ENCODE measurements at regions not wholly inside any gene's neighbourhood (a gene's known extent, or its start where the extent isn't known, plus 50 kb on each side); places are given as distances from the start of the nearest gene placed in this dataset.

DNA sequence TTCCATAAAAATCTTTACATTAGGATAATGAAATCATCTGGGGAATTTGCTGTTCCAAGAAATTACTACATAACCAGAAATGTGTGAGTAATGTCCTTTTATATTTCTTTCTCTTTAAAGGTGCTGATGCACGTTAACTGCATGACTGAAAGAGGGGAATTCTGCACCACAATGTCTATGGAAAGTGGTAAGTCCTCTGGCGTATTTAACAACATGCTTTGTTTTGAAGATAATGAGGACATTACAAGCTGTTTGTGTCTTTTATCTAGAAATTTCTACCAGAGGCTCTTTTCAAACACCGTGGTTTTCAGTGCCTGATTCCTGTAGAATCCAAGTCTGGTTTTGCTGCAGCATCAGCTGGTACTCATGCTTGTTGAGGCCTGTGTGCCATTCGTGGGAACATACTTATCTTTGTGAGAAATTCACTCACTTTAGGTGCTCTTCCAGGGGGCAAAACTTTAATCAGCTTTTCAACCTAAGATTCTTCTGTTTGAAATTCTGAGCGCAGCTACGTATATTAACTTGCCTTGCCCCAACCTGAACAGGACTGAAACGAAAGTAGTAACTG is 257.2 kb downstream of the PDHA2 start:
- ChIA-PET CTCF (interaction anchor here (0.7 kb wide), 1 partner anchor 188 kb away, joined by 3 read pairs; no protein-coding TSS in a partner anchor), POLR2A (ENCODE audit: low non-redundant PET) (no interaction called here)
- peak; percentile 29 for DNase-seq (ENCODE audit: low spot score)
- TF ChIP-seq, protein P1, sequence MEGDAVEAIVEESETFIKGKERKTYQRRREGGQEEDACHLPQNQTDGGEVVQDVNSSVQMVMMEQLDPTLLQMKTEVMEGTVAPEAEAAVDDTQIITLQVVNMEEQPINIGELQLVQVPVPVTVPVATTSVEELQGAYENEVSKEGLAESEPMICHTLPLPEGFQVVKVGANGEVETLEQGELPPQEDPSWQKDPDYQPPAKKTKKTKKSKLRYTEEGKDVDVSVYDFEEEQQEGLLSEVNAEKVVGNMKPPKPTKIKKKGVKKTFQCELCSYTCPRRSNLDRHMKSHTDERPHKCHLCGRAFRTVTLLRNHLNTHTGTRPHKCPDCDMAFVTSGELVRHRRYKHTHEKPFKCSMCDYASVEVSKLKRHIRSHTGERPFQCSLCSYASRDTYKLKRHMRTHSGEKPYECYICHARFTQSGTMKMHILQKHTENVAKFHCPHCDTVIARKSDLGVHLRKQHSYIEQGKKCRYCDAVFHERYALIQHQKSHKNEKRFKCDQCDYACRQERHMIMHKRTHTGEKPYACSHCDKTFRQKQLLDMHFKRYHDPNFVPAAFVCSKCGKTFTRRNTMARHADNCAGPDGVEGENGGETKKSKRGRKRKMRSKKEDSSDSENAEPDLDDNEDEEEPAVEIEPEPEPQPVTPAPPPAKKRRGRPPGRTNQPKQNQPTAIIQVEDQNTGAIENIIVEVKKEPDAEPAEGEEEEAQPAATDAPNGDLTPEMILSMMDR (conservative IDR thresholded peaks at IDR 0.05; ENCODE audit: low read depth): no peak
- H3K27ac ChIP-seq: no peak overlapping the region

DNA sequence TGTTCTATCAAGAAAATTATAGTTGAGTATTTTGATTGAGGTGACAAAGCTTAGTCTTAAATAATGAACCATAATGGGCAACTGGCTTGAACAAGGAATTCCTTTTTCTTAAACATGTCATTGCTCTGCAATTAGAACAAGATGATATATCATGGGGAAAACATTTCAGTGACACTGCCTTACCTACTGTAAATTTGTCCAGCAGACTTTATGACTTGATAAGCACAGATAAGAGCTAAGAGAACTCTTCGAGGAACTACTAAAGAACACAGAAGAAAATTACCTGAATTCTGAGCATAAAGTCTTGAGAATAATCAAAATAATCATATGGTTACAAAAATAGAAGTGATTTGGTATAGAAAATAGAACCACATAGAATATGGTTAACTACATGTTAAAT is 257.8 kb downstream of the PDHA2 start:
- H3K27ac ChIP-seq: no peak overlapping the region
- no peak for DNase-seq (ENCODE audit: low spot score)
- ChIA-PET POLR2A (ENCODE audit: low non-redundant PET) (no interaction called here), CTCF (interaction anchor here (0.6 kb wide), 1 partner anchor 808 kb away, joined by 3 read pairs; no protein-coding TSS in a partner anchor)
- TF ChIP-seq, protein P1 (conservative IDR thresholded peaks at IDR 0.05; ENCODE audit: low read depth): no peak

DNA sequence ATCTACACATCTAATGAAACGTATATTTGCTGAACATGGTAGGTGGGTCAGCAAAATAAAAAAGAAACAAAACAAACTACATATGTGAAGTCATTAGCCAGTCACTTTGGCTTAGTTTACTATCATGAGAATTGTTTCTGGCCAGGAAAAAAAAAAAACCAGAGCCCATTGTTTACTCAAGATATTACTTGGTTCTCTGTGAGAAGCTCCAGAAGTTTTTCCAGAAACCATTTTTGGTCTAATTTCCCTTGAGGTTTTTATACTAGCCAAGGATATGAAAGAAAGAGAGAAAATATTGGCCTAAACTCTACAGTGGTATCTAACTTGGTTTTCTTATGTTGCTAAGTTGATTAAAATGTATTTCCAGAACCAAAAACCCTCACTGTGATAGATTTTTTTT is 259.1 kb downstream of the PDHA2 start:
- DNase-seq (ENCODE audit: low spot score): no peak
- TF ChIP-seq, protein P1 (conservative IDR thresholded peaks at IDR 0.05; ENCODE audit: low read depth): no peak
- POLR2A ChIA-PET (ENCODE audit: low non-redundant PET): no interaction called here
- CTCF ChIA-PET: no interaction called here
- no peak overlapping the region for H3K27ac ChIP-seq

DNA sequence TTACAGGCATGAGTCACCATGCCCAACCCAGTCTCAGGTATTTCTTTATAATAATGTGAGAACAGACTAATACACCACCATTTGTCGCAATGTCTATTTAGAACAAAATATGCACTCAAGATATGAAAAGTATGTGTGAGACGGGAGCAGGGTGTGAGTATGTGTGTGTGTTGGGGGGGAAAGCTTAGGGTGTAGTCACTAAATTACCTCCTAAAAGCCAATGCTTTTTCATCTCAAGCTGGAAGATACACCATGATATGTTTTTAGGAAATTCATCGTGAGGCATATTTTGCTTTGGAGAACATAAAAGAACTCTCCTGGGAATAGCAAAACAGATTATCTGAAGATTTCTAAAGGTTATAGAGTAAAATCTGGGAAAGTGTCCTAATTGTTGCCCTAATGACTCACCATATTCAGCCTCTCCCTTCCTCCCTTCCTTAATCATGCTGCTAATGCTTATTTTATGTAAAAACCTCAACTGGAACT is 262.7 kb downstream of the PDHA2 start:
- H3K27ac ChIP-seq: peak overlapping the region; percentile 72
- TF ChIP-seq, protein P1 (conservative IDR thresholded peaks at IDR 0.05; ENCODE audit: low read depth): no peak
- peak; percentile 43 for DNase-seq (ENCODE audit: low spot score)
- CTCF ChIA-PET: no interaction called here
- POLR2A ChIA-PET (ENCODE audit: low non-redundant PET): no interaction called here

DNA sequence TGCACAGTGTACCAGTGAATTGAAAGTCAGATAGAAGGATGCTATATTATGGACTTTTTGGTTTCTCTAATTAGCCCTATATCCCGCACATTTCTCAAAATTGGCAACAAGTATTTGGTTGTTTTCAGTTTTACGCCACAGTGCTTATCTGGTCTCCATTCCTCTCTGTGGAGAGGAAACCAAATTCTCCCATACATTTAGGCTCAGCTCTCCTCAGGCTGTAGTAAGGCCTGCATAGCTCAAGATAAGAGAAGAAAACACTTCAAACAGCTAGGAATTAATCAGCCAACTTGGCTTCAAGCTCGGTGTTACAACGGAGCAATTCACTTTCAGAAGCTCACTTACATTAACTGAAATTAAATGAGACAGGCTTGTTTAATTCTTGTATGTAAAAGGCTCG is 263.2 kb downstream of the PDHA2 start:
- DNase-seq (ENCODE audit: low spot score): no peak
- H3K27ac ChIP-seq: no peak overlapping the region
- ChIA-PET CTCF (no interaction called here), POLR2A (ENCODE audit: low non-redundant PET) (no interaction called here)
- TF ChIP-seq, protein P1 (conservative IDR thresholded peaks at IDR 0.05; ENCODE audit: low read depth): no peak

DNA sequence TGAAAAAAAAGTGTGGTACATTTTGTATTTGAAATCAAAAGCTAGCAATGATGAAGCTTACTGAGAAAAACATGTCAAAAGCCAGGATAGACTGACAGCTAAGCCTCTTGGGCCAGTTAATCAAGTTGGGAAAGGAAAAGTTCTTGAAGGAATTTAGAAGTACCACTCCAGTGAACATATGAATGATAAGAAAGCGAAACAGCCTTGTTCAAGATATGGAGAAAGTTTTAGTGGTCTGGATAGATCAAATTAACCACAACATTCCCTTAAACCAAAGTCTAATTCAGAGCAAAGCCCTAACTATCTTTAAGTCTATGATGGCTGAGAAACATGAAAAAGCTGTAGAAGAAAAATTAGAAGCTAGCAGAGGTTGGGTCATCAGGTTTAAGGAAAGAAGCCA is 268.3 kb downstream of the PDHA2 start:
- CTCF ChIA-PET: interaction anchor here (0.6 kb wide), 1 partner anchor 216 kb away, joined by 3 read pairs; no protein-coding TSS in a partner anchor
- POLR2A ChIA-PET (ENCODE audit: low non-redundant PET): no interaction called here
- TF ChIP-seq, protein P1 (conservative IDR thresholded peaks at IDR 0.05; ENCODE audit: low read depth): no peak
- no peak for DNase-seq (ENCODE audit: low spot score)
- H3K27ac ChIP-seq: no peak overlapping the region
